Fibroblast of villous mesenchyme (primary cell): ENCODE measurements at regions not wholly inside any gene's neighbourhood (a gene's known extent, or its start where the extent isn't known, plus 50 kb on each side); places are given as distances from the start of the nearest gene placed in this dataset.

Experiments used
- DNase-seq: peaks from one replicate; pipeline ENCODE4 v3.0.0-alpha.2; 2010; ENCODE audit warnings: low read depth
- H3K4me3 ChIP-seq: 2 replicates; pipeline ENCODE4 v1.5.1; 2011; ENCODE audit warnings: low read depth, mild to moderate bottlenecking, low read length
- CTCF ChIP-seq: IDR thresholded peaks from 2 replicates; pipeline ENCODE4 v1.5.1; 2012; ENCODE audit warnings: low read depth, mild to moderate bottlenecking, low read length; ENCODE audit not compliant: insufficient read depth

DNA sequence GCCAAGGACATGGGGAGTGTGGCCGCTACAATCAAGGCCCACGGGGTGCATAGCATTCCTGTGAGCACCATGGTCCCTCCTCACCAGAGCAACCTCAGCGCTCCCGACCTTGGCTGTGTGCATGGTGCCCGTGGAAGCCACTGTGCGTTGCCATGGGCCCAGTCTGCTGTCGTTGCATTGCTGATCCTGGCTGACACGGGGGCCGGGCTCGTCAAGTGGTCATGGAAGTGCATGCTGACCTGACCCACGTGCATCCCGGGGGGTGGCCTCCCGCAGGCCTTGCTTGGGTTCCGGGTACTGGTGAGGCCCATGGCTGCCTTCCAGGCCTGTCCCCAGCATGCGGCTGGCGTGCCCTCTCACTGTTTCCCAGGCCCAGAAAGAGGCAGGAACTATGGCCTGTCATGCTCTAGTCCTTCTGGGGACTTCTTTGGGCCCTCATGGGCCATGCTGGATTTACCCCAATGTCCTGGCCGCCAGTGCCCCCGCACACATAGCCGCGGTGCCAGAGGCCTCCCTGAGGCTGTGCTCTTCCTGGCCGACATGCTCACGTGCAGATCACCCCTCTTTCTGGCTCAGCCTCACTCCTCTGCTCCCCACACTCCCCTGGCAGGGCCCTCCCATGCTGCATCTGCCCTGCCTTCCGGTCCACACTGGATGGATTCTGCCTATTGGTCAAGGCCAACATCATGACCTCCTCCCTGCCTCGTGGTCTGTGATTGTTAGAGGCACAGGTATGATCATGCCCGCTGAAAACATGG, 1258.0 kb downstream of the BRD1 start:
- DNase-seq: no peak
- TF ChIP-seq CTCF: no peak
- H3K4me3 ChIP-seq: no peak overlapping the region

DNA sequence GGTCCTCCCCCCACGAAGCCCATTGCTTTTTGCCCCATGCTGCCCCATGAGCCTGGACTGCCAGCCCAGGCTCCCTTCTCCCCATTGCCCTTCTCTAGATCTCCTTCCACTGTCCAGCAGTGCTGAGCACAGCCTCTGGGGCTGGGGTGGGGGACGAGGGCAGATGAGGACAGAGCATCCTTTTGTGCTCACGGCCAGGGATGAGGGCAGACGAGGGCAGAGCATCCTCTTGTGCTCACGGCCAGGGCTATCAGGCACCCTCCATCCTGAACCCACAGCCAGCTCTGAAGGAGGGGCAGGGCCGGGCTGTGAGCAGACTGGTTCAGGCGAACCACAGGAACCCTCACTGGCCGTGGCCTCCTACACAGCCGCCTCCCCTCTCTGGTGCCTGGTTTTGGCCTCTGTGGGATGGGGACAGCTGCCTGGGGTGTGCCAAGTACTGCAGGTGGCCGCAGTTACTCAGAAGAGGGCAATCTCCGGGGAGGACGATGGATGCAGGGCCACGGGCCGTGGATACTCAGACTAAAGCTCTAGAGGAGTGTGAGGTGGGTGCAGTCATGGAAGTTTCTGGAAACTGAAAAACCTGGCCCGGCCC, 1258.8 kb downstream of the BRD1 start:
- H3K4me3 ChIP-seq: no peak overlapping the region
- no peak for DNase-seq
- no peak for TF ChIP-seq CTCF

DNA sequence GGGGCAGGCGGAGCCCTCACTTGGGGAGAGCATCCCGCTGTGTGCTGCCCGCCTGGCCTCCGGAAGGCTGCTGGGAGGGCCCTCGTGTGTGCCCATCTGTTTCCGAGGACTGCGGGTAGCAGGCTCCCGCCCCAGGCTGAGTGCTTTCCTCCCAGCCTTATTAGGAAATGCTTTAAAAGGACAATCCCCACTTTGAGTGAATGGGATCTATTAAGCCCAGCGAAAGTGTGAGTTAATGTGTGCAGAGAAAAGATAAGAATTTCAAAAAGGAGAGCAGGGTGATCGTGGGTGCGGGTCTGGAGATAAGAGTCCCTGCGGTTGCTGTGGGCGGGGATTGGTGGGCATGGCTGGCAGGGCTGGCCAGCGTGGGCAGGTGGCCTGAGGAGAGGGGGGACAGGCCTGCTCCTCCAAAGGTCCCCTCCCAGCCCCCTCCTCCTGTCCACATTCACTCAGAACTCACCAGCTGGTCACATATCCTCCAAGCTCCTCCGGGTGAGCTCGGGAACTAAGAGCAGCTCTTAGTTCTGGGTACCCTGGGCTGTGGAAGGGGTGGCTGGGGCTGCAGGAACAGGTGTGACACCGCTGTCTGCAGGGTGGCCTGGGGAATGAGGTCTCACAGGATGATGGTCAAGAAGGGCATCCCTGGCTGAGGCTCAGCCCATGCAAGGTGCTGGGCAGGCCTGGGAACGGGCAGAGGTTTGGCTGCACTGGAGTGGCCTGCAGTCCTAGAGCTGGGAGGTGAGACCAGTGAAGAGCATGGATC, 1260.3 kb downstream of the BRD1 start:
- H3K4me3 ChIP-seq: no peak overlapping the region
- no peak for TF ChIP-seq CTCF
- no peak for DNase-seq

GRCh38 chr22:48566741-48567140, 1260.9 kb downstream of the BRD1 start:
- no peak for DNase-seq
- H3K4me3 ChIP-seq: no peak overlapping the region
- no peak for TF ChIP-seq CTCF

GRCh38 chr22:48565901-48566501, 1261.7 kb downstream of the BRD1 start:
- no peak for DNase-seq
- TF ChIP-seq CTCF: no peak
- H3K4me3 ChIP-seq: no peak overlapping the region

DNA sequence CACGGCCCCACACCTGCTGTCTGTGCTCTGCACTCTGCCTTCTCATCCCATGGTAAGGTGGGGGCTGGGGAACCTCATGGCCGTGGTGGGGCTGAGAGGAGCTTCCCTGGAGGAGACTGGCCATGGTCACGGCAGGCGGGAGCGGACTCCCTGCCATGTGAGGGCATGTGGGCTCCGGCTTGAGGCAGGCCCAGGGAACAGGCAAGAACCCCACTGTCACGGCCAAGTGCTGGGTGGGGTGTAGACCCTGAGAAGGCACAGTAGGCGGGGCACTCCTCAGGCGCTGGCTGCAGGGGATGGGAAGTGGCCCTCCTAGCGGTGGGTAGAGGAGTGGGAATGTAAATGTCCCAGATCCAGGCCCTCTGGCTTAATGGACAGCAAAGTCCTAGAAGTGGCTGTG, 1262.7 kb downstream of the BRD1 start:
- no peak overlapping the region for H3K4me3 ChIP-seq
- TF ChIP-seq CTCF: no peak
- DNase-seq: no peak
